ENCODE measurements at regions not wholly inside any gene's neighbourhood (a gene's known extent, or its start where the extent isn't known, plus 50 kb on each side); places are given as distances from the start of the nearest gene placed in this dataset.

- no peak for TF ChIP-seq GRHL1 (CRISPR knock-in tag; conservative IDR thresholded peaks at IDR 0.05)
- TF ChIP-seq RELA (CRISPR knock-in tag; IDR thresholded peaks at IDR 0.05), result no peak
- no peak for TF ChIP-seq ELF4 (CRISPR knock-in tag; IDR thresholded peaks at IDR 0.05; ENCODE audit: borderline replicate concordance)
- TF ChIP-seq ZSCAN25 (CRISPR knock-in tag; IDR thresholded peaks at IDR 0.05), result no peak
- TF ChIP-seq PBX3 (CRISPR knock-in tag; IDR thresholded peaks at IDR 0.05; ENCODE audit: borderline replicate concordance), result no peak
- 0 out of 2 replicates have a peak, but pooled peaks have one; percentile 54 for TF ChIP-seq ZNF614 (CRISPR knock-in tag; IDR thresholded peaks at IDR 0.05; ENCODE audit: borderline replicate concordance)
- no peak for TF ChIP-seq NBN (conservative IDR thresholded peaks at IDR 0.05)
- TF ChIP-seq SMAD9 (CRISPR knock-in tag; IDR thresholded peaks at IDR 0.05), result no peak
- no peak for TF ChIP-seq ZNF512B (CRISPR knock-in tag; IDR thresholded peaks at IDR 0.05; ENCODE audit: borderline replicate concordance)
- peak; percentile 58 for TF ChIP-seq SAP130 (CRISPR knock-in tag; IDR thresholded peaks at IDR 0.05; ENCODE audit: low read depth)
- TF ChIP-seq CEBPG (CRISPR knock-in tag; IDR thresholded peaks at IDR 0.05), result peak; percentile 66
- no peak for TF ChIP-seq SNAPC4 (CRISPR knock-in tag; IDR thresholded peaks at IDR 0.05)
- TF ChIP-seq ETS1 (CRISPR knock-in tag; IDR thresholded peaks at IDR 0.05), result no peak
- 0 out of 2 replicates have a peak, but pooled peaks have one; percentile 27 for TF ChIP-seq ZNF792 (CRISPR knock-in tag; IDR thresholded peaks at IDR 0.05)
- peak; percentile 95 for TF ChIP-seq TBL1XR1 (IDR thresholded peaks at IDR 0.05; ENCODE audit: borderline replicate concordance, low read length, partially characterized antibody)
Measured at GRCh38 chr4:119707336-119707735, 78.7 kb upstream of the PDE5A start (continued).
